WTC11 (cell line): ENCODE measurements at regions not wholly inside any gene's neighbourhood (a gene's known extent, or its start where the extent isn't known, plus 50 kb on each side); places are given as distances from the start of the nearest gene placed in this dataset.

Source experiments
- ATAC-seq: fragments of 200-7000 bp; cut with Tn5 transposase; 2 replicates; pipeline ENCODE4 v1.10.0; 2021; ENCODE audit warnings: mild to moderate bottlenecking, moderate library complexity
- CTCF ChIA-PET: fragments of 300-600 bp; sonication (Branson Sonifier 250); formaldehyde crosslinking; loops from one replicate; lab custom pipeline; 2021; ENCODE audit warnings: antibody characterized with exemption; lab: Charles Lee
- POLR2A ChIA-PET: fragments of 350-600 bp; sonication (Branson Sonifier 250); formaldehyde crosslinking; loops from one replicate; lab custom pipeline; 2021; ENCODE audit warnings: antibody characterized with exemption; lab: Charles Lee
- DNase-seq: peaks from one replicate; pipeline ENCODE4 v3.0.0; 2021; ENCODE audit warnings: low spot score
- H3K27ac Mint-ChIP-seq: 2 replicates; pipeline ENCODE4 v1.8.0; 2021; ENCODE audit warnings: mixed read lengths
- H3K27me3 Mint-ChIP-seq: 2 replicates; pipeline ENCODE4 v1.8.0; 2021; ENCODE audit warnings: low read depth, mild to moderate bottlenecking, moderate library complexity, mixed read lengths
- H3K36me3 Mint-ChIP-seq: 2 replicates; pipeline ENCODE4 v1.8.0; 2021; ENCODE audit warnings: mixed read lengths
- H3K4me1 Mint-ChIP-seq: 2 replicates; pipeline ENCODE4 v1.8.0; 2022; ENCODE audit warnings: mixed read lengths
- H3K4me3 Mint-ChIP-seq: 2 replicates; pipeline ENCODE4 v1.8.0; 2021; ENCODE audit warnings: mild to moderate bottlenecking, moderate library complexity, mixed read lengths
- H3K9me3 Mint-ChIP-seq: 2 replicates; pipeline ENCODE4 v1.8.0; 2021; ENCODE audit warnings: mixed read lengths
- E2F1 ChIP-seq: sonication (generic); formaldehyde crosslinking; IDR thresholded peaks from 2 replicates; pipeline ENCODE4 v1.8.0; 2022; ENCODE audit warnings: mild to moderate bottlenecking, missing genetic modification reagents
- E2F4 ChIP-seq: sonication (generic); formaldehyde crosslinking; IDR thresholded peaks from 2 replicates; pipeline ENCODE4 v1.8.1; 2022; ENCODE audit warnings: low read depth, mild to moderate bottlenecking, moderate library complexity, missing genetic modification reagents, borderline replicate concordance
- ESRRA ChIP-seq: sonication (generic); formaldehyde crosslinking; IDR thresholded peaks from 2 replicates; pipeline ENCODE4 v1.8.1; 2022; ENCODE audit warnings: mild to moderate bottlenecking, missing genetic modification reagents, borderline replicate concordance
- ETV6 ChIP-seq: sonication (generic); formaldehyde crosslinking; IDR thresholded peaks from 2 replicates; pipeline ENCODE4 v1.8.1; 2022; ENCODE audit warnings: mild to moderate bottlenecking, missing genetic modification reagents
- FOXK1 ChIP-seq: sonication (generic); formaldehyde crosslinking; IDR thresholded peaks from 2 replicates; pipeline ENCODE4 v1.8.0; 2022; ENCODE audit warnings: mild to moderate bottlenecking, moderate library complexity, missing genetic modification reagents
- FOXP1 ChIP-seq: sonication (generic); formaldehyde crosslinking; IDR thresholded peaks from 2 replicates; pipeline ENCODE4 v1.8.0; 2022; ENCODE audit warnings: missing genetic modification reagents, mild to moderate bottlenecking, moderate library complexity, borderline replicate concordance
- GRHL2 ChIP-seq: fragments of 250-450 bp; sonication (Bioruptor Pico); IDR thresholded peaks from 2 replicates; pipeline ENCODE4 v1.8.0; 2022; ENCODE audit warnings: mild to moderate bottlenecking, moderate library complexity; ENCODE audit not compliant: insufficient replicate concordance, severe bottlenecking
- GTF2I ChIP-seq: fragments of 250-450 bp; sonication (Bioruptor Pico); conservative IDR thresholded peaks from 2 replicates; pipeline ENCODE4 v1.4.0; 2021; ENCODE audit warnings: mild to moderate bottlenecking
- MYBL2 ChIP-seq: sonication (generic); formaldehyde crosslinking; IDR thresholded peaks from 2 replicates; pipeline ENCODE4 v1.8.1; 2023; ENCODE audit warnings: mild to moderate bottlenecking, moderate library complexity, missing genetic modification reagents
- NFE2L1 ChIP-seq: sonication (generic); formaldehyde crosslinking; IDR thresholded peaks from 2 replicates; pipeline ENCODE4 v1.8.1; 2023; ENCODE audit warnings: missing genetic modification reagents
- NR3C1 ChIP-seq: sonication (generic); formaldehyde crosslinking; conservative IDR thresholded peaks from 2 replicates; pipeline ENCODE4 v1.8.1; 2023; ENCODE audit warnings: low read depth, mild to moderate bottlenecking, missing genetic modification reagents
- SMAD3 ChIP-seq: sonication (generic); formaldehyde crosslinking; IDR thresholded peaks from 2 replicates; pipeline ENCODE4 v1.8.0; 2022; ENCODE audit warnings: missing genetic modification reagents, mild to moderate bottlenecking, borderline replicate concordance
- ZBTB21 ChIP-seq: sonication (generic); formaldehyde crosslinking; IDR thresholded peaks from 2 replicates; pipeline ENCODE4 v1.8.1; 2023; ENCODE audit warnings: mild to moderate bottlenecking, missing genetic modification reagents, borderline replicate concordance
- ZMAT4 ChIP-seq: fragments of 250-450 bp; sonication (Bioruptor Pico); IDR thresholded peaks from 2 replicates; pipeline ENCODE4 v1.9.0; 2021; ENCODE audit warnings: mild to moderate bottlenecking
- ZNF121 ChIP-seq: sonication (generic); formaldehyde crosslinking; IDR thresholded peaks from 2 replicates; pipeline ENCODE4 v1.8.0; 2023; ENCODE audit warnings: missing genetic modification reagents
- ZNF532 ChIP-seq: fragments of 250-450 bp; sonication (Bioruptor Pico); IDR thresholded peaks from 2 replicates; pipeline ENCODE4 v1.9.0; 2021; ENCODE audit warnings: mild to moderate bottlenecking, borderline replicate concordance

GRCh38 chr13:104750377-104750776, 1684.2 kb upstream of the SLC10A2 start (continued):
- TF ChIP-seq FOXP1 (CRISPR knock-in tag) (no peak), ESRRA (no peak), MYBL2 (CRISPR knock-in tag) (no peak)

GRCh38 chr13:104740641-104741222, 1674.5 kb upstream of the SLC10A2 start:
- no peaks in the 10 kb centered on the region for H3K36me3 Mint-ChIP-seq
- no peak for DNase-seq
- POLR2A ChIA-PET = no interaction called here

More at GRCh38 chr13:104740641-104741222, 1674.5 kb upstream of the SLC10A2 start:
- CTCF ChIA-PET = no interaction called here
- ATAC-seq = no peak
- TF ChIP-seq GRHL2 (CRISPR knock-in tag) (no peak), ZNF532 (CRISPR knock-in tag) (no peak), GTF2I (no peak), ETV6 (no peak), E2F1 (CRISPR knock-in tag) (no peak), FOXK1 (CRISPR knock-in tag) (no peak), SMAD3 (CRISPR knock-in tag) (no peak), ZNF121 (CRISPR knock-in tag) (no peak), NR3C1 (CRISPR knock-in tag) (no peak), ZMAT4 (CRISPR knock-in tag) (no peak), ZBTB21 (CRISPR knock-in tag) (no peak), E2F4 (CRISPR knock-in tag) (no peak), NFE2L1 (CRISPR knock-in tag) (no peak)
- Mint-ChIP-seq H3K4me1 (no peaks in the 10 kb centered on the region), H3K9me3 (no peaks in the 10 kb centered on the region), H3K27ac (no peak overlapping the region), H3K4me3 (no peak overlapping the region), H3K27me3 (no peaks in the 10 kb centered on the region)
